Endothelial cell of umbilical vein (primary cell): ENCODE measurements at regions not wholly inside any gene's neighbourhood (a gene's known extent, or its start where the extent isn't known, plus 50 kb on each side); places are given as distances from the start of the nearest gene placed in this dataset.

ENCODE experiments used
- BruUV-seq: library from RNA; stranded (reverse); fragments of 400-500 nt; replicated peaks from 2 replicates; lab custom pipeline; 2021; lab: Mats Ljungman, UMichigan
- CTCF ChIA-PET: fragments of 300-600, 350-600 bp; sonication (Branson Sonifier 250); formaldehyde crosslinking; loops from one replicate; lab custom pipeline; 2021; ENCODE audit warnings: antibody characterized with exemption, inconsistent platforms; lab: Charles Lee
- POLR2A ChIA-PET: fragments of 300-600, 350-600 bp; sonication (Branson Sonifier 250); formaldehyde crosslinking; loops from one replicate; lab custom pipeline; 2021; ENCODE audit warnings: antibody characterized with exemption, inconsistent platforms; lab: Charles Lee
- DNase-seq: peaks from one replicate; pipeline ENCODE4 v3.0.0-alpha.2; 2011; ENCODE audit warnings: low read depth, low spot score
- FAIRE-seq: peaks from 2 replicates; lab custom pipeline; 2011; peaks lifted over from hg19 to GRCh38; lab: Jason Lieb, UNC
- H2AFZ ChIP-seq: 2 replicates; pipeline ENCODE4 v1.6.0; 2012; ENCODE audit warnings: low read depth, low read length, control low read depth, inconsistent platforms
- H3K27ac ChIP-seq: 2 replicates; pipeline ENCODE4 v1.5.1; 2011; ENCODE audit warnings: low read depth, mild to moderate bottlenecking, control low read depth, low read length, moderate library complexity; ENCODE audit not compliant: insufficient read depth
- H3K27me3 ChIP-seq, 2 experiments: 2 replicates each; pipeline versions ENCODE4 v1.6.0 to v1.6.1; 2011; ENCODE audit warnings: low read length in 2 of 2, mixed read lengths in 1 of 2; ENCODE audit not compliant: control insufficient read depth in 2 of 2, insufficient read depth in 2 of 2
- H3K36me3 ChIP-seq, 2 experiments: 2 replicates in 1 of 2; 3 replicates in 1 of 2; pipeline ENCODE4 v1.5.1; 2011; ENCODE audit warnings: low read length in 2 of 2, mild to moderate bottlenecking in 1 of 2, moderate library complexity in 1 of 2; ENCODE audit not compliant: control insufficient read depth in 2 of 2, insufficient read depth in 2 of 2; ENCODE audit errors: extremely low read depth in 1 of 2
- H3K4me1 ChIP-seq: 3 replicates; pipeline ENCODE4 v1.5.1; 2011; ENCODE audit warnings: mild to moderate bottlenecking, low read length; ENCODE audit not compliant: control insufficient read depth, insufficient read depth; ENCODE audit errors: extremely low read depth
- H3K4me2 ChIP-seq: 2 replicates; pipeline ENCODE4 v1.6.1; 2011; ENCODE audit warnings: low read length, control low read depth, mixed read lengths; ENCODE audit not compliant: insufficient read depth
- H3K4me3 ChIP-seq, 3 experiments: fragments of 200-600 bp in 1 of 3; sonication (generic), shearing (Covaris generic) in 1 of 3; replicated peaks in 1 of 3; 2 replicates each; pipeline ENCODE4 v1.5.1; 2011 to 2016; ENCODE audit warnings: control low read depth in 3 of 3, low read length in 3 of 3, mild to moderate bottlenecking in 2 of 3, inconsistent platforms in 1 of 3, low read depth in 1 of 3, moderate library complexity in 1 of 3; ENCODE audit not compliant: insufficient read depth in 1 of 3
- H3K79me2 ChIP-seq: 2 replicates; pipeline ENCODE4 v1.6.0; 2012; ENCODE audit warnings: low read length, inconsistent platforms; ENCODE audit not compliant: control insufficient read depth, insufficient read depth
- H3K9ac ChIP-seq: replicated peaks from 2 replicates; pipeline ENCODE3; 2011; ENCODE audit warnings: low read length, control low read depth; ENCODE audit not compliant: insufficient read depth; ENCODE audit errors: extremely low read depth
- H3K9me1 ChIP-seq: replicated peaks from 3 replicates; pipeline ENCODE4 v1.6.0; 2011; ENCODE audit warnings: mild to moderate bottlenecking, low read length; ENCODE audit not compliant: control insufficient read depth, insufficient read depth; ENCODE audit errors: extremely low read depth
- H3K9me3 ChIP-seq: replicated peaks from 2 replicates; pipeline ENCODE4 v1.5.1; 2012; ENCODE audit warnings: low read length, inconsistent platforms; ENCODE audit not compliant: control insufficient read depth, insufficient read depth
- H4K20me1 ChIP-seq: replicated peaks from 2 replicates; pipeline ENCODE3; 2011; ENCODE audit warnings: mild to moderate bottlenecking, low read length; ENCODE audit not compliant: control insufficient read depth, insufficient read depth; ENCODE audit errors: extremely low read depth
- CTCF ChIP-seq, 2 donors: IDR thresholded peaks; 1 replicate in 1 of 2; 2 replicates in 1 of 2; pipeline ENCODE4 v1.5.1; 2011; ENCODE audit warnings: low read length in 2 of 2, mild to moderate bottlenecking in 2 of 2, moderate library complexity in 2 of 2, control low read depth in 1 of 2, inconsistent platforms in 1 of 2, low read depth in 1 of 2; ENCODE audit not compliant: insufficient read depth in 1 of 2; ENCODE audit errors: extremely low read depth in 1 of 2
- EZH2 ChIP-seq: IDR thresholded peaks from 2 replicates; pipeline ENCODE4 v1.6.1; 2012; ENCODE audit warnings: borderline replicate concordance, low read depth, mild to moderate bottlenecking, moderate library complexity, low read length, inconsistent platforms; ENCODE audit not compliant: severe bottlenecking
- FOS ChIP-seq: IDR thresholded peaks from 2 replicates; pipeline ENCODE4 v1.6.1; 2011; ENCODE audit warnings: mild to moderate bottlenecking, low read length, moderate library complexity, borderline replicate concordance; ENCODE audit not compliant: insufficient read depth
- GATA2 ChIP-seq: IDR thresholded peaks from 2 replicates; pipeline ENCODE4 v1.7.0; 2011; ENCODE audit warnings: low read depth, mild to moderate bottlenecking, moderate library complexity, mixed read lengths, low read length; ENCODE audit not compliant: insufficient read length, insufficient read depth
- JUN ChIP-seq: IDR thresholded peaks from 2 replicates; pipeline ENCODE4 v1.6.1; 2011; ENCODE audit warnings: borderline replicate concordance, low read depth; ENCODE audit not compliant: insufficient read length, insufficient read depth
- MAX ChIP-seq: IDR thresholded peaks from 2 replicates; pipeline ENCODE4 v1.6.1; 2011; ENCODE audit not compliant: insufficient read depth, insufficient read length
- MYC ChIP-seq: IDR thresholded peaks from one replicate; pipeline ENCODE4 v1.6.1; 2011; ENCODE audit warnings: mild to moderate bottlenecking, low read depth, low read length
- POLR2A ChIP-seq: IDR thresholded peaks from 2 replicates; pipeline ENCODE4 v1.6.1; 2012; ENCODE audit warnings: low read depth, mild to moderate bottlenecking, control low read depth, low read length
- POLR2AphosphoS5 ChIP-seq: IDR thresholded peaks from 2 replicates; pipeline ENCODE4 v1.6.1; 2012; ENCODE audit warnings: low read depth, mild to moderate bottlenecking, control low read depth, low read length, moderate library complexity; ENCODE audit not compliant: insufficient read depth
- dilution Hi-C: fragments of 300-500 bp; cut with MboI; formaldehyde crosslinking; loops from one replicate; pipeline ENCODE4 v1.15.0; 2019; ENCODE audit warnings: low sequenced_read_pairs; ENCODE audit not compliant: extremely low pct_ligation_motif_present
- intact Hi-C: fragments of 100-400 bp; cut with micrococcal nuclease; formaldehyde crosslinking; loops from one replicate; pipeline ENCODE4 v1.10.0; 2022

DNA sequence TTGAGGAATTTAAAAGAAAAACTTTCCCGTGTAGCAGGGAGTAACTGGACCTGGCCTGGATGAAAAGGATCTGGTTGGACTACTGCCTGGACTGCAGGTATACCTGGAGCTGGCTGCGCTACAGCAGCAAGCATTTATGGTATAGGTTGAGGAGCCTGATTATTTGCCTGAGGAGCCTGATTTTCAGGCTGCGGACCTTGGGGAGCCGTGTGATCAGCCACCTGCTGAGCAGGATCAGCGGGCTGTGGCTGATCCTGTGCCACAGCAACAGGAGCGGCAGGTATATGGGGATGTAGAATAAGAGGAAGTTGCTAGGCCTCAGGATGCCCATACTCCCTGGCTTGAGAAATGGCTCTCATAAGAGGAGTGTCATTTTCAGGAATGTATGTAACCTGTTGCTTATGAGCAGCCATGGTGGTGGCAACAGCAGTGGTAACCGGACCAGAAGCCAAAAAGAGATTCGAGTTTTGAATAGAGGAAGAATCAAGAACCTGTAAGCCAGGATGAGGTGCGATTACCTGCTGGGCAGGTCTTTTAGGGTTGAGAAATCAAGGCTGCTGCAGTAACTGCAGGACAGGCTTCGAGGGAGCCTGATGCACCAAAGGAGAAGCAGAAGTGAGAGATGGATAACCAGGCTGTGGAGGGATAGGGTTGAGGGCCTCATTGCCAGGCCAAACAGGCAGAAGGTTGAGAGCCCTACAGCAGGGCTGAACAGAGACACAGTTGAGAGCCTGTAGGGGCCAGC lies 60.9 kb upstream of the ARL4D start:
- Histone ChIP-seq H3K27ac (no peak overlapping the region), H3K9me3 (no peaks in the 10 kb centered on the region), H3K79me2 (no peaks in the 10 kb centered on the region), H3K4me2 (no peak overlapping the region), H3K27me3 (peaks cover 0 to 7% of the 10 kb centered on the region in 2 experiments), H3K9ac (no peak overlapping the region), H3K9me1 (no peaks in the 10 kb centered on the region), H4K20me1 (no peaks in the 10 kb centered on the region), H3K4me1 (peaks cover 6% of the 10 kb centered on the region), H3K36me3 (no peaks in the 10 kb centered on the region), H2AFZ (no peak overlapping the region), H3K4me3 (no peak overlapping the region)
- dilution Hi-C loops = no loop called here
- FAIRE-seq (no peak), DNase-seq (no peak)
- POLR2A ChIA-PET = interaction anchor here (3.1 kb wide), 1 partner anchor 23 kb away, joined by 8 read pairs; no protein-coding TSS in a partner anchor
- CTCF ChIA-PET = interaction anchor here (1.3 kb wide), 1 partner anchor 28 kb away, joined by 4 read pairs; no protein-coding TSS in a partner anchor
- intact Hi-C loops = no loop called here
- TF ChIP-seq POLR2AphosphoS5 (no peak), POLR2A (no peak), MAX (no peak), FOS (no peak), CTCF (IDR thresholded peaks at IDR 0.05; ENCODE audit: extremely low read depth in 1 of 2, insufficient read depth in 1 of 2, low read depth in 1 of 2, low read length in 2 of 2) (no peak), EZH2 (no peak), GATA2 (no peak), JUN (no peak), MYC (no peak)
- BruUV-seq = no TSS peak
